VCaP (cell line): ENCODE measurements at regions not wholly inside any gene's neighbourhood (a gene's known extent, or its start where the extent isn't known, plus 50 kb on each side); places are given as distances from the start of the nearest gene placed in this dataset.

Experiments used
- H3K27ac ChIP-seq: fragments of 450-650 bp; 2 replicates; pipeline ENCODE4 v1.5.1; 2017
- TF ChIP-seq, protein P1 (sequence below): fragments of 450-650 bp; conservative IDR thresholded peaks from 2 replicates; pipeline ENCODE4 v1.5.1; 2017; ENCODE audit warnings: mild to moderate bottlenecking, moderate library complexity

GRCh38 chr15:70271422-70272088 is 173.8 kb upstream of the TLE3 start:
- TF ChIP-seq, protein P1, sequence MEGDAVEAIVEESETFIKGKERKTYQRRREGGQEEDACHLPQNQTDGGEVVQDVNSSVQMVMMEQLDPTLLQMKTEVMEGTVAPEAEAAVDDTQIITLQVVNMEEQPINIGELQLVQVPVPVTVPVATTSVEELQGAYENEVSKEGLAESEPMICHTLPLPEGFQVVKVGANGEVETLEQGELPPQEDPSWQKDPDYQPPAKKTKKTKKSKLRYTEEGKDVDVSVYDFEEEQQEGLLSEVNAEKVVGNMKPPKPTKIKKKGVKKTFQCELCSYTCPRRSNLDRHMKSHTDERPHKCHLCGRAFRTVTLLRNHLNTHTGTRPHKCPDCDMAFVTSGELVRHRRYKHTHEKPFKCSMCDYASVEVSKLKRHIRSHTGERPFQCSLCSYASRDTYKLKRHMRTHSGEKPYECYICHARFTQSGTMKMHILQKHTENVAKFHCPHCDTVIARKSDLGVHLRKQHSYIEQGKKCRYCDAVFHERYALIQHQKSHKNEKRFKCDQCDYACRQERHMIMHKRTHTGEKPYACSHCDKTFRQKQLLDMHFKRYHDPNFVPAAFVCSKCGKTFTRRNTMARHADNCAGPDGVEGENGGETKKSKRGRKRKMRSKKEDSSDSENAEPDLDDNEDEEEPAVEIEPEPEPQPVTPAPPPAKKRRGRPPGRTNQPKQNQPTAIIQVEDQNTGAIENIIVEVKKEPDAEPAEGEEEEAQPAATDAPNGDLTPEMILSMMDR: no peak
- no peak overlapping the region for H3K27ac ChIP-seq

DNA sequence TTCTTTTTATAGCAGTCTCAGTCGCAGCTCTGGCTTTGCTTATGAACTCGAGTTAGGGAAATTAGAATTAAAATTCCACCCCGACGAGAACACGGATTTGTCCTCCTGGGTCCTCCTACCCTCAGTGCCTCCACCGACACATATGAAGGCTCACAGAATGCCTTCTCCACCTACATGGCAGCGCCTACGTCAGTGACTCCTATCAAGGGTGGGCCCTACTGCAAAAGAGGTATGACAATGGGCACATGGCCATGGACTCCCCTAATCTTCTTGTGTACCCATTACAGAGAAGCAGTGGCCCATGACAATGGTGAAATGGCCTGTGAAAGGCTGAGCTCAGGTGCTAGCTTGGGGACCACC is 173.0 kb upstream of the TLE3 start:
- H3K27ac ChIP-seq: no peak overlapping the region

DNA sequence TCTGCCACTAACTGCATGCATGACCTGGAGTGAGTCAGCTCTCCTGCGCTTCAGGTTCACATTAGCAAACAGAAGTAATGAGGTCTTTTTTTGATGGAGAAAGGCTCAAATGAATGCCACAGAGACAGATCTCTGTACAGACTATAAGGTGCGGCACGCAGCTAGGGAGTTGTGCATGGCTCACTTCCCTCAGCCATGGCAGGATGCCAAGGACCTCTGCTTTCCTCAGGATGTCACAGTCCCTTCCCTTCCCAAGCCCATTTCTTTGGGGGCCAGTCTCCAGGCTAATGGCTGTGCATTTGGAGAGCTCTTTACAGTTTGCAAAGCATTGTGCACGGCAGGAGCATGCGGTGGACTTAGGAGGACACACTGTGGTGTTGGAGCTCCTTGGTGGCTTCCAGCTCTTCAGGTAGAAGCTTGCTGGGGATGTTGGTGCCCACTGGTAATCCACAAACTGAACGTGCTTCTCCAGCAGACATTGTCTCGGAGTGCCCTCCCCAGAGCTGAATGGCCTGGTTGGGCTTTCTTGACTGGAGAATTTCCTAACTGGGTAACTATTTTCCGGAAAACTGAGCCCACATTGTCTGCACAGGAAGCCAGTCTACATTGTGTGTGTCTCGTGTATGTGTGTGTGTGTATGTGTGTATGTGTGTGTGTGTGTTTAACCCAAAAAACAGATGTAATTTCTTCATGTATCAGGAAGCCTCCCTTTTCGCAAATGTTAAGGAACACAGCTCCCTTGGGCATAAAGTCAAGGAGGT is 172.5 kb upstream of the TLE3 start:
- TF ChIP-seq, protein P1: no peak
- no peak overlapping the region for H3K27ac ChIP-seq

More for the DNA sequence above, 173.0 kb upstream of the TLE3 start:
- TF ChIP-seq, protein P1: no peak

GRCh38 chr15:70269311-70269911 is 171.7 kb upstream of the TLE3 start:
- TF ChIP-seq, protein P1: no peak

DNA sequence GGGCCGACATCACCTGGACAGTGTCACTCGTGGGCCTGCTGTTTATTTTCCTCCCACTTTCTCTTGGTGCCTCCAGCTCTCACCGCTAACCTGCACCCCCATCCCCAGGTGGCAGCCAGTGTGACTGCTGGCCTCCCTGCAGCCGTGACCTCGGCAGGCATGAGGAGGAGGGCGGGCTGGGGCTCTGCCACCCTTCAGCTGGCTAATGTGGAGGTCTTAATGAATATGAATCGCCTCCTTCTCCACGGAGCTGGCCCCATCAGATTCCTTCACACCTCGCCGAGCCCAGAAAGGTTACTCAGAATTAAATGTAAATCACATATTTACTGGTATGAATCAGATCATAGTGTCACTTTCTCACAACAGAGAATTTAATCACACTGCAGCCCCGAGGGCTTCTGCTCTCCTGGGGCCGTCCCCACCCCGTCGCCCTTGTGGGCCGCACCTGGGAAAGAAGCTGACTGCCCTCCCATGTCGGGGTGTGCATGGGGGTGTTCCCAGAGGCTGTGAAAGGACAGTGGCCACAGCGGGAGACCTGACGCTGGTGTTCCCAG is 171.1 kb upstream of the TLE3 start:
- no peak overlapping the region for H3K27ac ChIP-seq
- TF ChIP-seq, protein P1: no peak

More at GRCh38 chr15:70269311-70269911, 171.7 kb upstream of the TLE3 start:
- H3K27ac ChIP-seq: no peak overlapping the region

GRCh38 chr15:70267879-70268278 is 170.2 kb upstream of the TLE3 start:
- no peak overlapping the region for H3K27ac ChIP-seq

More at GRCh38 chr15:70267879-70268278, 170.2 kb upstream of the TLE3 start:
- TF ChIP-seq, protein P1: no peak
